ENCODE measurements at regions not wholly inside any gene's neighbourhood (a gene's known extent, or its start where the extent isn't known, plus 50 kb on each side); places are given as distances from the start of the nearest gene placed in this dataset.

GRCh38 chr2:59490994-59491393, 1062.5 kb downstream of the BCL11A start:
- Mint-ChIP-seq H3K9me3 (peaks cover 11% of the 10 kb centered on the region), H3K27me3 (ENCODE audit: low read depth) (no peaks in the 10 kb centered on the region), H3K36me3 (ENCODE audit: low read depth) (no peaks in the 10 kb centered on the region), H3K4me3 (ENCODE audit: low read depth) (no peak overlapping the region), H3K27ac (no peak overlapping the region), H3K4me1 (ENCODE audit: low read depth) (no peaks in the 10 kb centered on the region)
- no peak for DNase-seq (ENCODE audit: low spot score)
- intact Hi-C loops (cut with micrococcal nuclease), result no loop called here

- Mint-ChIP-seq H3K27ac (no peak overlapping the region), H3K36me3 (ENCODE audit: low read depth) (no peaks in the 10 kb centered on the region), H3K9me3 (peaks cover 3% of the 10 kb centered on the region), H3K27me3 (ENCODE audit: low read depth) (no peaks in the 10 kb centered on the region), H3K4me1 (ENCODE audit: low read depth) (no peaks in the 10 kb centered on the region), H3K4me3 (ENCODE audit: low read depth) (no peak overlapping the region)
- intact Hi-C loops (cut with micrococcal nuclease), result no loop called here
- DNase-seq (ENCODE audit: low spot score), result no peak
Observed at GRCh38 chr2:59490192-59490591, 1063.3 kb downstream of the BCL11A start.

- Mint-ChIP-seq H3K27ac (no peak overlapping the region), H3K27me3 (ENCODE audit: low read depth) (no peaks in the 10 kb centered on the region), H3K4me1 (ENCODE audit: low read depth) (no peaks in the 10 kb centered on the region), H3K36me3 (ENCODE audit: low read depth) (no peaks in the 10 kb centered on the region), H3K9me3 (peaks cover 4% of the 10 kb centered on the region), H3K4me3 (ENCODE audit: low read depth) (no peak overlapping the region)
- DNase-seq (ENCODE audit: low spot score), result no peak
- intact Hi-C loops (cut with micrococcal nuclease), result no loop called here
Observed at GRCh38 chr2:59484673-59485072, 1068.8 kb downstream of the BCL11A start.

- Mint-ChIP-seq H3K4me3 (ENCODE audit: low read depth) (no peak overlapping the region), H3K27ac (no peak overlapping the region), H3K36me3 (ENCODE audit: low read depth) (no peaks in the 10 kb centered on the region), H3K27me3 (ENCODE audit: low read depth) (no peaks in the 10 kb centered on the region), H3K4me1 (ENCODE audit: low read depth) (no peaks in the 10 kb centered on the region), H3K9me3 (no peaks in the 10 kb centered on the region)
- no peak for DNase-seq (ENCODE audit: low spot score)
- intact Hi-C loops (cut with micrococcal nuclease), result no loop called here
Observed at GRCh38 chr2:59463426-59463825, 1090.0 kb downstream of the BCL11A start.

- Mint-ChIP-seq H3K4me1 (ENCODE audit: low read depth) (no peaks in the 10 kb centered on the region), H3K27ac (no peak overlapping the region), H3K36me3 (ENCODE audit: low read depth) (no peaks in the 10 kb centered on the region), H3K9me3 (no peaks in the 10 kb centered on the region), H3K4me3 (ENCODE audit: low read depth) (no peak overlapping the region), H3K27me3 (ENCODE audit: low read depth) (no peaks in the 10 kb centered on the region)
- no peak for DNase-seq (ENCODE audit: low spot score)
- intact Hi-C loops (cut with micrococcal nuclease), result no loop called here
Observed at GRCh38 chr2:59462422-59463197, 1090.8 kb downstream of the BCL11A start.

GRCh38 chr2:59461127-59461526, 1092.3 kb downstream of the BCL11A start:
- Mint-ChIP-seq H3K36me3 (ENCODE audit: low read depth) (no peaks in the 10 kb centered on the region), H3K27ac (no peak overlapping the region), H3K4me1 (ENCODE audit: low read depth) (no peaks in the 10 kb centered on the region), H3K9me3 (no peaks in the 10 kb centered on the region), H3K27me3 (ENCODE audit: low read depth) (no peaks in the 10 kb centered on the region), H3K4me3 (ENCODE audit: low read depth) (no peak overlapping the region)
- intact Hi-C loops (cut with micrococcal nuclease), result no loop called here
- no peak for DNase-seq (ENCODE audit: low spot score)

- intact Hi-C loops (cut with micrococcal nuclease), result no loop called here
- no peak overlapping the region for H3K27ac Mint-ChIP-seq
- H3K4me1 Mint-ChIP-seq (ENCODE audit: low read depth), result no peaks in the 10 kb centered on the region
Observed at GRCh38 chr2:59458800-59459199, 1094.7 kb downstream of the BCL11A start.

GRCh38 chr2:59456285-59456684, 1097.2 kb downstream of the BCL11A start:
- H3K4me1 Mint-ChIP-seq (ENCODE audit: low read depth), result no peaks in the 10 kb centered on the region
- H3K9me3 Mint-ChIP-seq, result no peaks in the 10 kb centered on the region
- H3K27ac Mint-ChIP-seq, result no peak overlapping the region
- no peak overlapping the region for H3K4me3 Mint-ChIP-seq (ENCODE audit: low read depth)
- no peak for DNase-seq (ENCODE audit: low spot score)
- intact Hi-C loops (cut with micrococcal nuclease), result no loop called here
- no peaks in the 10 kb centered on the region for H3K36me3 Mint-ChIP-seq (ENCODE audit: low read depth)
- no peaks in the 10 kb centered on the region for H3K27me3 Mint-ChIP-seq (ENCODE audit: low read depth)

More at GRCh38 chr2:59458800-59459199, 1094.7 kb downstream of the BCL11A start:
- Mint-ChIP-seq H3K4me3 (ENCODE audit: low read depth) (no peak overlapping the region), H3K9me3 (no peaks in the 10 kb centered on the region), H3K27me3 (ENCODE audit: low read depth) (no peaks in the 10 kb centered on the region), H3K36me3 (ENCODE audit: low read depth) (no peaks in the 10 kb centered on the region)
- DNase-seq (ENCODE audit: low spot score), result no peak

- H3K27ac Mint-ChIP-seq, result no peak overlapping the region
- no peak overlapping the region for H3K4me3 Mint-ChIP-seq (ENCODE audit: low read depth)
- no peaks in the 10 kb centered on the region for H3K4me1 Mint-ChIP-seq (ENCODE audit: low read depth)
- DNase-seq (ENCODE audit: low spot score), result no peak
- intact Hi-C loops (cut with micrococcal nuclease), result no loop called here
- no peaks in the 10 kb centered on the region for H3K36me3 Mint-ChIP-seq (ENCODE audit: low read depth)
- no peaks in the 10 kb centered on the region for H3K9me3 Mint-ChIP-seq
- H3K27me3 Mint-ChIP-seq (ENCODE audit: low read depth), result no peaks in the 10 kb centered on the region
Observed at GRCh38 chr2:59449274-59449673, 1104.2 kb downstream of the BCL11A start.

- Mint-ChIP-seq H3K27me3 (ENCODE audit: low read depth) (no peaks in the 10 kb centered on the region), H3K4me1 (ENCODE audit: low read depth) (no peaks in the 10 kb centered on the region), H3K27ac (no peak overlapping the region), H3K36me3 (ENCODE audit: low read depth) (no peaks in the 10 kb centered on the region), H3K4me3 (ENCODE audit: low read depth) (no peak overlapping the region), H3K9me3 (no peaks in the 10 kb centered on the region)
- DNase-seq (ENCODE audit: low spot score), result no peak
- intact Hi-C loops (cut with micrococcal nuclease), result no loop called here
Observed at GRCh38 chr2:59440491-59440890, 1113.0 kb downstream of the BCL11A start.

GRCh38 chr2:59435635-59436034, 1117.8 kb downstream of the BCL11A start:
- Mint-ChIP-seq H3K4me1 (ENCODE audit: low read depth) (no peaks in the 10 kb centered on the region), H3K36me3 (ENCODE audit: low read depth) (no peaks in the 10 kb centered on the region), H3K4me3 (ENCODE audit: low read depth) (no peak overlapping the region), H3K27ac (no peak overlapping the region), H3K9me3 (peaks cover 9% of the 10 kb centered on the region), H3K27me3 (ENCODE audit: low read depth) (no peaks in the 10 kb centered on the region)
- no peak for DNase-seq (ENCODE audit: low spot score)
- intact Hi-C loops (cut with micrococcal nuclease), result no loop called here

GRCh38 chr2:59428940-59429339, 1124.5 kb downstream of the BCL11A start:
- no peak overlapping the region for H3K27ac Mint-ChIP-seq
- intact Hi-C loops (cut with micrococcal nuclease), result no loop called here
- no peaks in the 10 kb centered on the region for H3K36me3 Mint-ChIP-seq (ENCODE audit: low read depth)
- H3K4me1 Mint-ChIP-seq (ENCODE audit: low read depth), result no peaks in the 10 kb centered on the region
- no peak for DNase-seq (ENCODE audit: low spot score)
- H3K4me3 Mint-ChIP-seq (ENCODE audit: low read depth), result no peak overlapping the region
- H3K27me3 Mint-ChIP-seq (ENCODE audit: low read depth), result no peaks in the 10 kb centered on the region
- peaks cover 12% of the 10 kb centered on the region for H3K9me3 Mint-ChIP-seq

- intact Hi-C loops (cut with micrococcal nuclease), result no loop called here
- no peaks in the 10 kb centered on the region for H3K36me3 Mint-ChIP-seq (ENCODE audit: low read depth)
- no peaks in the 10 kb centered on the region for H3K27me3 Mint-ChIP-seq (ENCODE audit: low read depth)
- H3K27ac Mint-ChIP-seq, result no peak overlapping the region
- H3K4me1 Mint-ChIP-seq (ENCODE audit: low read depth), result no peaks in the 10 kb centered on the region
- DNase-seq (ENCODE audit: low spot score), result no peak
- peaks cover 12% of the 10 kb centered on the region for H3K9me3 Mint-ChIP-seq
- no peak overlapping the region for H3K4me3 Mint-ChIP-seq (ENCODE audit: low read depth)
Observed at GRCh38 chr2:59427980-59428379, 1125.5 kb downstream of the BCL11A start.

GRCh38 chr2:59425247-59425646, 1128.2 kb downstream of the BCL11A start:
- intact Hi-C loops (cut with micrococcal nuclease), result no loop called here
- DNase-seq (ENCODE audit: low spot score), result no peak
- H3K4me1 Mint-ChIP-seq (ENCODE audit: low read depth), result no peaks in the 10 kb centered on the region
- no peaks in the 10 kb centered on the region for H3K9me3 Mint-ChIP-seq
- no peak overlapping the region for H3K4me3 Mint-ChIP-seq (ENCODE audit: low read depth)
- H3K36me3 Mint-ChIP-seq (ENCODE audit: low read depth), result no peaks in the 10 kb centered on the region
- H3K27ac Mint-ChIP-seq, result no peak overlapping the region
- H3K27me3 Mint-ChIP-seq (ENCODE audit: low read depth), result no peaks in the 10 kb centered on the region
